NOMO-1 treated with DMSO at 0.1 percent for 48 hours (cell line): ENCODE measurements at regions not wholly inside any gene's neighbourhood (a gene's known extent, or its start where the extent isn't known, plus 50 kb on each side); places are given as distances from the start of the nearest gene placed in this dataset.
A peak's percentile ranks its signal among the peaks of the same experiment; 100 is the strongest.

Experiments used
- DNase-seq: peaks from one replicate; lab custom pipeline; 2025; ENCODE audit not compliant: unreplicated experiment; lab: John Stamatoyannopoulos, UW

DNA sequence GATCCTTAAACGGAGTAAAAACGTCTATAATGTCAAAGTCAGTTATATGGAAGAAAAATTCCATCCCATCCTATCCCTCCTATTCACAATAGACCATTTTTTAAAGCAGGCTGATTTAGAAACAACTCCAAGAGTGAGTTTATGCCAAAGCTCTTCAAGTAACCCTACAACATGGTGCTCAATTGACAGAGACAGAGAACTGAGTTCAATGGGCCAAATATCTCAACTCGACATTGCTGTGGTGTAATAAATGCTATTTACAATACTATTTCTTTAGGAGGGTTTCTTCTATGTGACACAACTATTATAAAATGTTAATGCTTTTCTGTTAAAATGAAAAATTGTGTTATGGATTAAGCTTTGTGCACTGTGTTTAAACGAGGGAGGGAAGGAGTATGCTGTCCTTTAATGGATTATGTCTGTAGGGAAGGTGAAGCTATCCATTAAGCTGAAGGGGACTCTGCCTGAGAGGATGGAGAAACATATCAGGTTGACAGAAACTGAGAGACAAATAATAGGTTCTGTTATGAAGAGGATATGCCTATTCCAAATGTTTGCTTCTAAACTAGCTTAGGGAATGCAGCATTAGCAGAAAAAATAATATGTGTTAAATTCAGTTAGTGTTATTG is 362.5 kb upstream of the CHRM3 start:
- no peak for DNase-seq

DNA sequence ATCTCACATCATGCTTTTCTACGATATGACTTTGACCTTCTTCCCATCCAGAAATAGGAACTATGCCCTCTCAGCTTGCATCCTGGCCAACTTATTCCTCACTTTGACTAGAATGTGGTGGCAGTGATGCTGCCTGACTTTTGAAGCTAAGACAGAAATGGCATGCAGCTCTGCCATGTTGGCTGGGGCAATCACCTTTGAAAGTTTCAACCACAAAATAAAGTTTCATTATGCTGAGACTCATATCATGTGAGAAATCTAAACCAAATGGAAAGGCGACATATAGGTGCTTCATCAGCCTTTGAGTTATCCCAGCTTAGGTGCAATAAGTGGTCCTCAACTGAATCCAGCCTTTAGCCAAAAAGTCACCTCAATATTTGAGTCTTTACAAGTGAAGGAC is 370.0 kb upstream of the CHRM3 start:
- no peak for DNase-seq

DNA sequence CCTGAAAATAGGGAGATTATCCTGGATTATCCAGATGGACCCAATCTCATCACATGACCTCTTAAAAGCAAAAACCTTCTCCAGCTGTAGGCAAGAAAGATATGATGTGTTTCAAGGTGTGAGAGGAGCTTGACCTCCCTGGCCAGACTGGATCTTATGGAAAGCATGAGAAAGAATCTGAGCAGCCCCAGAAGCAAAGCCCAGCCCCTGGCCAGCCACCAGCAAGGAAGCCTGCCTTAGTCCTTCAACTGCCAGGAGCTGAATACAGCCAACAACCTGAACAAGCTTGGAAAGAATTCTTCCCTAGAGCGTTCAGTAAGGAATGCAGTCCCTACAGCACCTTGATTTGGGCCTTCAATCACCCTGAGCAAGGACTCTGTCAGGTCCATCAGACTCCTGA is 375.0 kb upstream of the CHRM3 start:
- no peak for DNase-seq

DNA sequence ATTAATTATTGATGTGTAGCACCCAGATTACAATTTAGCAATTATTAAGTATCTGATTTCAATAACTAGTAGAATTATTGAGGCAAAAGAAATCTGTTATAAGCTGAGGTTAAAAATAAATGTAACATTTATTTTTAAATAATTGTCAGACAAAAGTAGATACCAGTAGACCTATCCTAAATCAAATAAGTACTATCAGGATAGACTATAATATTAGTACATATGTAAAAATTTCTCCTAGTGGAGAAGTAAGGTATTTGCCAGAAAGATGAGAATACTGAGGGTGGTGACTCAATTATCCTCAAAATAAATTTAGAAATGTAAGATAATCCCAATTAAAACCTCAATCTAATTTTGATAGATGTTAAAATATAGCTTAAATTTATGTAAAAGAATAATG is 377.8 kb upstream of the CHRM3 start:
- no peak for DNase-seq

DNA sequence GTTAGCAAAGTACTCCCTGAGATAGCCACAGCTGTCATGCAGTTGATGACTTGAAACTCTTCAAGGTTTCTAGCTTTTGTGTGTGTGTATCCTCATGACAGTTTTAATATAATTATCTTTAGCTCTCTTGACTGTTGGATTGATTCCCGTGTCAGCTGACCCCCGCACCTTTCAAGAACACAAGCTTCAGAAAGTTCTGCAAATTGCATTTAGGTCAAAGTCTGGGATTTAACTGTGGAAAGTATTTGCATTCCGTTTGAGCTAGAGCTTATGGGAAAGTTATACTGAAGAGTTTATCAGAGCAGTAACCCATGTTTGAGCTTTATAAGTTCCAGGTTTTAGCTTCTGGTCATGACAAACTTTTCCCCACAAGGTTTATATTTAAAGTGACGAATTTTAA is 380.1 kb upstream of the CHRM3 start:
- no peak for DNase-seq

DNA sequence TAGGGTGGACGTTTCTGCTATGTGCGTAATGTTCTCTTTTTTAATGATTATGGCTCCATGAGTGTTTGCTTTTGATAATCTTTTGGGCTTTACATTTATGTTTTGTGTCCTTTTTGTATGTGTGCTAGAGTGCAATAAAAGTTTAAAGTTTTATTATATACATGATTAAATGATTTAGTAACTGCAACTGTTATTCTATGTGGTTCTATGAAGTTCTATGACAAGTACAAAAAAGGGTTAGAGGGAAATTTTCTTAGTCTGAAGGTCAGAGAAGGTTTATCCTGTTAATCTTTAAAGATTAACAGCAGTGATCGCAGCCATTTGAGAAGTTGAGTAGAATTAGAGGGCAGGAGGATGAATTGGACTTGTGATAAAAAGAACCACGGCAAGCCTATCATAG is 386.4 kb upstream of the CHRM3 start:
- no peak for DNase-seq

DNA sequence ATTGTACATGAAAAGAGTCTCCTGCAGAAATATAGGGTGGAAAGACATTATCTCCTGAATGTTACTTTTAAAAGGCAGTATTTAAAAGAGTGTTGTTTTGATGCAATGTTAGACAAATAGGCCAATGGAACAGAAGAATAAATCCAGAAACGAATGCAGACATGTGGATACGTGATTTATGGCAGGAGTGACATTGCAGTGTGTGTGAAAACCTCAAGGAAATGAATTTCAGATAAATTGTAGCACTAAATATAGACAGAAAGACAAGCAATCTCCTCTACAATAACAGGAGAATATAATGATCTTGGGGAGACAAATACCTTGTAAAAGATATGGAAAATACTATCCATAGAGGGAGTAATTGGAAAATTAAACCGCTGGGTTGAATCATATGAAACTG is 387.8 kb upstream of the CHRM3 start:
- no peak for DNase-seq

DNA sequence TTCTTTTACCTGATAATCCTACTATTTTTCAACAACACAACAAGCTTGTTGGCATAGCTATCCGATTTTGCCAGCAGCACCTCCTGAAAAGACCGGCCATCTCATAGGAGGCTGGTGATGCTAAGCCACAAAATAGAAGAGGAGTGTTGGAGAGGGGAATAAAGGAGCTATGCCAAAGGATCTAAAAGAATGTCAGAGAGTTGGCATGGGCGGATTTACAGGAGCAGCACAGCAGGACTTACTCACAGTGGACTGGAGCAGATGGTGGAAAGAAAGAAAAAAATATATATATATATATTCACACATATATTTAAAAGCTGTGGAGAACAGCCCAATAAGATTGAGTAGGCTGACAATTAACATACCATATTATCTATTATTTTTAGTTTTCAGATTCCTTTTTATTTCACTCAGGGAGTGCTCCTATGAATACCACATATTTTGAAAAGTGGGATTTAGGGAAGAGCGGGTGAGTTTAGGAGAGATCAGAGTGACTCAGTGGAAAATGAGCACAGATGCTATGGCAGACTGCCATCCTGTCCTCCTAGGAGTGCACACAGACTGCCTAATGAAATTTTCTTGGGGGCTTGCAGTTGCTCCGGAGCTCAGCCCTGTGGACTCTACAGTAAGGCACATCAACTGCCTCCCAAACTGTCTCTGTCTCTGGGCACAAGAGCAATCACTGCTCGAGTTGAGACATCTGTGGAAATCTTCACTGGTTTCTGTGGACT is 394.4 kb upstream of the CHRM3 start:
- DNase-seq = no peak

DNA sequence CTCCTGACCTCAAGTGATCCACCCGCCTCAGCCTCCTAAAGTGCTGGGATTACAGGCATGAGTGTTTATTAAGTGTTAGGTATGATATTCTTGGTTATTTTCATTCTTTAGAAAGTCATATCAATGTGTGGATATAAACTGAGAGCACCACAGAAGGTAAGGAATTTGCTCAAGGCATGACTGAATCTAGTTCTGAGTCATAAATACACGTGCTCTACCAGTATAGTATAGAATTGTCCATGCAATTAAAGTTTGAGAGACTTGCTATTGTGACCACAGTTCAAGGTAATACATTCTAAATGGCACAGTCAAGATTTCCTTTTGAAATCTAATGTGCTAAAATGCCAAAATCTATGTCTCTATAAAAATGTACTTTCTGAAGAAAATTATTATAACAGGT is 401.1 kb upstream of the CHRM3 start:
- DNase-seq = no peak

DNA sequence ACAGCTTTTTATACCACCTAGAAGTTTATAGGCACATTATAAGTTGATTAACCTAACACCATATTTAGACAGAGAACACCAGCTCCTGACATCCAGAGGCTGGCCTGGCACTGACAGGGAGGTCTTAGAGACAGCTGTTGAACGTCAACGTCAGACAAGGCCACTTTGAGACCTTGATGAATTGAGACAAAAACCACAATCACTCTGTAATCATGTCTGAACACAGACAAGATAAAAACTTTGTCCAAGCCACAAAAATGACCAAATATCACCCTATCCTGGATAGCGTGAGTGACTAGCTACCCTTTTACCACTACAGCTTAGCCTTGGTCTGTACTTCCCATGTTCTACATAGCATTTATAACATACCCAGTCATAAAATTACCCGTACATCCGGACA is 403.6 kb upstream of the CHRM3 start:
- DNase-seq = no peak

DNA sequence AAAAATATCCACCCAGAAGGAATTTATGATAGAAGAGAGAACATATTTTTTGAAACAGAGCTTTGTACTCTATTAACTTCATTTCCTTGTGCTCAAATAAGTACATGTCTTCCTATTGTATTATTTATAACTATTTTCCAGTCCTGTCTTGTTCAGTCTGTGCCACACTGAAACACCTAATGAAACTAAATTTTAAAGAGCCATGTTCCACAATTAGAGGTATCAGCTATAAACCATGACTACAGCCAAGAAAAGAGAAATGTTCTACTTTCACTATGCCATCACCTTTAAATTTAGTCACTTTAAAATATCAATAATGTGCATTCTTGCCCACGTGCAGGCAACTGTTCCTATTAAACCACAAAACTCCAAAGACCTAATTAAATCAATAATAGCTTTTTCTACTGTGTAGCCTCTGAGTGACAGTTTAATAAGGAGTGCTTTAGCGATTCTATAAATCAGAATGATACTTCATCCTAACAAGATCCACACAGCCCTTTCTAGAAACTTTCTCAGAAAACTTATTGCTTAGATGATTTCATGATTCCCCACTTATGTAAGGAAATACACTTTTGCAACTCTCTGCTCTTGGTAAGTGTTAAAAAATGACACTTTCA is 404.9 kb upstream of the CHRM3 start:
- DNase-seq = no peak

DNA sequence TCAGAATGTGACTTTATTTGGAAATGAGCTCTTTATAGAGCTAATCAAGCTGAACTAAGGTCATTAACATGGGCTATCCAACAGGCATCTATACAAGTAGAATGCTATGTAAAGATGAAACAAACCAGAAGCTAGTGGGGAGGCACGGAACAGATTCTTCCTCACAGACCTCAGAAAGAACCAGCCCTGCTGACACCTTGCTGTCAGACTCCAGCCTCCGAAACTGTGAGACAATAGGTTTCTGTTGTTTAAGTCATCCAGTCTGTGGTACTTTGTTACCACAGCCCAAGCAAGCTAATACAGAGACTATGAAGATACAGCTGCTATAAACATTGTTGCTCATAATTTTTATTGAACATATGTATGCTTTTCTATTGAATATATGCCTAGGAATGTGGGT is 406.3 kb upstream of the CHRM3 start:
- no peak for DNase-seq

DNA sequence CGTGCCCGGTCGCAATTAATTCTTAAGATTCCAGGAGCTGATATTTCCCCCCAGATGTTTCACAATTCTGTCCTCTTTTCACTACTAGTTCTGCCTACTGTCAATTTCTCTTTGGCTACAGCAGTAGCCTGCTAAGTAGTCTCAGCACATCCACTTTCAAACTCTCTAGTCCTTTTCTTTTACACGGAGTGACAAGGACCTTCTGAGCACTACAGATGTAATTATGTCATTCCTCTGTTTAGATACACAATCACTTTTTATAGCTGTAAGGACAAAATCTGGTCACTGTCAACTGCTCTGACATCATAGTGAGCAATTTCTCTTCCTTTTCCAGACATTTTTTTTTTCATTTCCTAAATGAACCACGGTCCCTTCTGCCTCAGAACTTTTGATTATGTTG is 421.7 kb upstream of the CHRM3 start:
- DNase-seq = no peak

DNA sequence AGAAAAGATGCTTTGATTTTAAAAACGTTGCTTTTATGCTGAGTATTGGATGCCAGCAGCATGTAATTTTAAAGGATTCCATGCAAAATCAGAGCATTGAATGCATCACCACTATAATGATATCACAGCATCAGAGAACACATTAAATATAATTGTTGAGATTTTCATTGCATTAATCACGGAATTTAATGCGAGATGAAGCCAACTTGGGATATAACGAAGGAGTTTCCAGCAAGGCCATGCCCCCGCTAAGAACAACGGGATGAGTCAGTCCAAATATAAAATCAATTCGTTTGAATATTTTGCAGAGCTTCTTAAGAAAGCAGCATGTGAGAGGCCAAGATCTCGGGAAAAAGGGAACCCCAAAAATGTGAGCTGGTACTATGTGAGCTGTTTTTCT is 423.4 kb upstream of the CHRM3 start:
- DNase-seq = no peak

DNA sequence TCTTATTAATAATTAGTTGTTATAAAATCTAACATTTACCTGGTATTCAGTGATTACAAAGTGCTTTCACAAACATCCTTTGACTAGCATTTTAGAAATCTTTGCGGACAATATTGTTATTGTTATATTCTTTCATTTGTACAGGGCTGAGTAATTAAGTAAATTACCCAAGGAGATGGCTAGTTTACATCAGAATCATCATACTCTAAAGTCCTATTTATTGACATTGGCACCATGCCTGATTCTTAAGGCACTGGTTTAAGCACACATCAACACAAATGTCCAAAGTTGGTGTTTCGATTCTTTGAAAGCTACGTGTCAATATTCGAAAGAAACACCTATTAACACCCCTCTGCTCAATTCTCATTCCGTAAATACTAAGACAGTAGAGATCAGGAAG is 424.6 kb upstream of the CHRM3 start:
- DNase-seq = no peak

DNA sequence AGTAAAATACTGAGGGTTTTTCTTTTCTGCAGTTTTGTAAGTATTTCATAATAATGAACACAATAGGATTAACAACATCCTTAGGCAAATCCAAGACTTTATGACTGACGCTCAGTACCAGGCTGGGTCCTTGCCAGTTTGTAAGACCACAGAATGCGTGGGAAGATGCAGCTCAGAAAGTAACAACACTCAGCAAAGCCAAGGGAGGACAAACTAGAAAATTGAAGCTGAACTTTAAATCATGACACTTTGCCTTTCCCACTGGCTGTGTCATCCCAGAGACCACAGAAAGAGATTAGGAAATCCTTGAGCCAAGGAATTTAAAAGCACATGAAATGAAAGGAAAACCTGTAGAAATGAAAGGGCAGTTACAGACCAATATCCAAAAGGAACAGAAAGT is 426.3 kb upstream of the CHRM3 start:
- no peak for DNase-seq

DNA sequence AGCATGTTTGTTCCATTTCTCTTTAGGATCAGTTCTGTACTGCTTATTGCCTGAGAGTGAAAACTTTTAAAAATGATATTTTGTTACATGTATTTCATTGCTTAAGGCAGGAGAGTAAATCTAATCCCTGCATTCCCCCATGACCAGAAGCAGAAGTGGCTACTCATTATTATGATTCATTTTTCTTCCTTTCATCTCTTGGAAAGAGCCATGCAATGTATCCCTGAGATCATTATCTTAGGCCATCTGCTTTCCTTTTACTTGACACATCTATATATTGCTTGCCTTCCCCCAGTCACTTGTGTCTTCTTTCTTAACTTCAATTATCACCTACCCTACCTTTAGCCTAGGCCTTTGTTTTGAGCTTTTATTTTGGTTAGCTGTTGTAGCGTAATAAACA is 430.4 kb upstream of the CHRM3 start:
- DNase-seq = no peak

DNA sequence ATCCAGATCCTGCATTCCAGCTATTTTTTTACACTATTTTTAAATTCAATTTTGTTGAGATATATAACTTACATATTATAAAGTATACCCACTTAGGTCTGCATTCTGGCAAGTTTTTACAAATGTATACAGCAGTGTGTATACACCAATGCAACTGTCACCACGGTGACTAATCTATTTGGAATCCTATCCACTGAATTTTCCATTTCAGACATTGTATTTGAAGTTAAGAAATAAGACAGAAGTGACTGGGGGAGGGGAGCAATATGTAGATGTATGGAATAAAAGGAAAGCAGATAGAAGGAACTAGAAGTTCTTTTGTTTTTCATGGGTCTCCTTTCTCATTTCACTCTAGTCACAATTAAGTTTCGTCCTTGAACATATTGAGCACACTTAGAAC is 431.5 kb upstream of the CHRM3 start:
- no peak for DNase-seq

DNA sequence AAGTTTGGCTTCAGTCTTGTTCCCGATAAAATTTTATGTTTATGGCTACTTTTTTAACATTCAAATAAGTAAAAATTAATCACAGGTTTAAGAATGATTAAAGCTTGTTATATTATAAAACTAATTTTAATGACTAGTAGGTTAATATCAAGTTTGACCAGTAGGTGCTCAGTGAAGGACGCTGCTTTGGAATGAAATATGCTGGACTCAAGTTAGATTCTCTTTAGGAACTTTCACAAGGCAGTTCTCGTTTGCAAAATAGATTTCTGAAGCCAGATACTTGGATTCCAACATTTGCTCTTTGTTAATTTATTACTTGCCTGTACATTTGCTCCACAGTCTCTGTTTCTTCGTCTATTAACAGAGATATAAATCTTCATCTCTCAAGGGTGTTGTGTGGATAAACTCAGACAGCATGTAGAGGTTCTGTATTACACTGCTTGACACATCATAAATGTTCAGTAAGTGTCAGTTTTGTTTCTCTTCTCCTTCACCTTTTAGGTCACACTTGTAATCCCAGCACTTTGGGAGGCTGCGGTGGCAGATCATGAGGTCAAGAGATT is 432.8 kb upstream of the CHRM3 start:
- no peak for DNase-seq

DNA sequence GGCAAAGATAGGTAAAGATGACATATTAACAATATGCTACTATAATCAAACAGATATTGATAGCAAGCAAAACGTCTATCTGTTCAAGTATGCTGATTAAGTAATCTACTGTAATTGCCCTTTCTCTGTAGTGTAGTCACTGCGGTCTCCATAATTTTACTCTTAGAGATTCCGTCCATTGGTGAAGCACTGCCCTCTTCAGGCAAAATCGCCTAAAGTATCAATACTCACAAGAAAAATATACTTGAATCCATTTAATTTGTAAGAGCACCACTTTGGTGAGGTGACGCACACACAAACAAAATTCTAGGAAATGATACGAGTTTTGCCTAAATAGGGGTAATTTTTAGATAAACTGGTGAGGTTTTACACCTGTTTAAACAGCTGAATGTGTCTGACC is 434.6 kb upstream of the CHRM3 start:
- peak; percentile 46 for DNase-seq

DNA sequence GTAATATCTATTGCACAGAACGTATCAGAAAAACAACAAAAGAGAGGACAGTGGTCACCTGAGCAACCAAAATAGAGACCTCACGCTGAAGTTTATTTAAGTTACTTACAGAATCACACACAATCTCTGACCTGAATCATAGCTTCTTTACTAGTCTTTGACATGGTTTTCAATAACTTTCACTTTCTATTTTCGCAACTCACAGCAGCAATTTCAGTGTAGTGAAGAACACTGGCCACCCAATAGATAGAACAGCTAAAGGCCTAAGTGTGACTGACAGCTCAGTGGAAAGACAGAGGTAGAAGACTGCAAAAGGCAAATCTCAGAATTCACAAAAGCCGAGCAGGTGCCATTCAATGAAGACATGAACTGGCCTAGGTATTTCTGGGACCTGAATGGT is 435.6 kb upstream of the CHRM3 start:
- DNase-seq = peak; percentile 67

DNA sequence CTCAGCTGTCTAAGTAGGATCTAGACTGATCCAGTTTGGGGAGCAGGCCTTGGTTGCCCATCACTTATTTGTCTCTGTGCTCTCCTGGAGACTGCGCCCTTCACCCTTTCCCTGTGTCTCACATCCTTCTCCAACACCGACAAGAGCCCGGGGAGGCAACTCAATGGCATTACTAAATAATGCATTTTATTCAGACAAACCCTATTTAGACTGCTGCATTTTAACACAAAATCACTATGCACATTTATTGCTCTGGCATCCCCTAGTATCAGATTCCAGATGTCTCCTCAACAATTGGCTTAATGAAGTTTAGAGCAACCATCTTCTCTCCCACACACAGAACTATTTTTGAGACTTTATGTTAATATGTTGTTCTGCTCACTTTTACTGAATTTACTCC is 436.4 kb upstream of the CHRM3 start:
- DNase-seq = no peak
